ENCODE measurements at regions not wholly inside any gene's neighbourhood (a gene's known extent, or its start where the extent isn't known, plus 50 kb on each side); places are given as distances from the start of the nearest gene placed in this dataset.

GRCh38 chr12:103043531-103044486 lies 86.3 kb downstream of the ASCL1 start:
- Histone ChIP-seq H3K4me3 (no peak overlapping the region), H3K9me3 (replicated peaks) (peaks cover 8% of the 10 kb centered on the region), H3K36me3 (no peaks in the 10 kb centered on the region), H3K27me3 (ENCODE audit: low read depth) (peaks cover 8% of the 10 kb centered on the region), H3K4me1 (no peaks in the 10 kb centered on the region), H3K27ac (replicated peaks) (no peak overlapping the region)
- intact Hi-C loops (cut with micrococcal nuclease) = no loop called here
- no peak for TF ChIP-seq CTCF (IDR thresholded peaks at IDR 0.05; ENCODE audit: borderline replicate concordance)
- no peak for DNase-seq

- DNase-seq = no peak
- peaks cover 8% of the 10 kb centered on the region for H3K27me3 ChIP-seq (ENCODE audit: low read depth)
- no peaks in the 10 kb centered on the region for H3K4me1 ChIP-seq
- no peak for TF ChIP-seq CTCF (IDR thresholded peaks at IDR 0.05; ENCODE audit: borderline replicate concordance)
- no peaks in the 10 kb centered on the region for H3K36me3 ChIP-seq
- no peak overlapping the region for H3K27ac ChIP-seq (replicated peaks)
- H3K9me3 ChIP-seq (replicated peaks) = peaks cover 8% of the 10 kb centered on the region
- no peak overlapping the region for H3K4me3 ChIP-seq
- intact Hi-C loops (cut with micrococcal nuclease) = no loop called here
These were observed 88.7 kb downstream of the ASCL1 start for GRCh38 chr12:103046154-103046553.

- Histone ChIP-seq H3K27me3 (ENCODE audit: low read depth) (no peaks in the 10 kb centered on the region), H3K36me3 (no peaks in the 10 kb centered on the region), H3K4me1 (no peaks in the 10 kb centered on the region), H3K9me3 (replicated peaks) (peaks cover 8% of the 10 kb centered on the region), H3K27ac (replicated peaks) (no peak overlapping the region), H3K4me3 (no peak overlapping the region)
- intact Hi-C loops (cut with micrococcal nuclease) = no loop called here
- no peak for TF ChIP-seq CTCF (IDR thresholded peaks at IDR 0.05; ENCODE audit: borderline replicate concordance)
- no peak for DNase-seq
These were observed 92.8 kb downstream of the ASCL1 start for GRCh38 chr12:103050273-103050672.

- no peak overlapping the region for H3K4me3 ChIP-seq
- no peaks in the 10 kb centered on the region for H3K9me3 ChIP-seq (replicated peaks)
- no peak overlapping the region for H3K27ac ChIP-seq (replicated peaks)
- H3K27me3 ChIP-seq (ENCODE audit: low read depth) = no peaks in the 10 kb centered on the region
- no peaks in the 10 kb centered on the region for H3K4me1 ChIP-seq
- intact Hi-C loops (cut with micrococcal nuclease) = no loop called here
- no peaks in the 10 kb centered on the region for H3K36me3 ChIP-seq
- no peak for DNase-seq
- TF ChIP-seq CTCF (IDR thresholded peaks at IDR 0.05; ENCODE audit: borderline replicate concordance) = no peak
These were observed 95.6 kb downstream of the ASCL1 start for GRCh38 chr12:103053089-103053488.

GRCh38 chr12:103073630-103074029 lies 116.2 kb downstream of the ASCL1 start:
- no peaks in the 10 kb centered on the region for H3K27me3 ChIP-seq (ENCODE audit: low read depth)
- H3K27ac ChIP-seq (replicated peaks) = no peak overlapping the region
- no peak overlapping the region for H3K4me3 ChIP-seq
- H3K36me3 ChIP-seq = no peaks in the 10 kb centered on the region
- H3K4me1 ChIP-seq = no peaks in the 10 kb centered on the region
- H3K9me3 ChIP-seq (replicated peaks) = peaks cover 12% of the 10 kb centered on the region
- no peak for TF ChIP-seq CTCF (IDR thresholded peaks at IDR 0.05; ENCODE audit: borderline replicate concordance)
- no peak for DNase-seq
- intact Hi-C loops (cut with micrococcal nuclease) = no loop called here
